ENCODE measurements at regions not wholly inside any gene's neighbourhood (a gene's known extent, or its start where the extent isn't known, plus 50 kb on each side); places are given as distances from the start of the nearest gene placed in this dataset.

DNA sequence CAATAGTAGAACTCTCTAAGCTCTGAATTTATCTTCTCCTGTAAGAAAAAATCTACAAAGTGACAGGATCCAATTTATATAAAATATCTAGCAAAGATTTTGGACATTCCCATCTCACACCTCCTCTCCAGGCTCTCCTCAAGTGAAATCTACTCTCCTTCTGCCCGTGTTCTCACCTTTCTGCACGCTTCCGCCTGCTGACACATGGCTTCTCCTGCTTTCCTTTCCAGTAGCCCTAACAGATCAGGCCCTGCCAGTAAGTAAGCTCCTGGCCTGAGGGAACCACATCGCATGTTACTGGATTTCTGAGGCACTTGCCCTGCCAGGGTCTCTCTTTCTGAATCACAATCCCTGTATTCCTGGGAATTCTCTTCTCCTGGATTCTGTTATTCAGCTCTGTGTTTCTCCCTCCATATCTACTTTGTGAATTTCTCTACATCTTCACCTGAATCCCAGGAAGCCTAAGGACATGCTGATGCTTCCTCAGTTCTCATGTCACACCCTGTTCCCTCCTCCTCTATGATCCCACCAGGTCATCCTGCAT, 53.3 kb upstream of the TOP3B start:
- no peaks in the 10 kb centered on the region for H3K36me3 Mint-ChIP-seq (ENCODE audit: low read depth)
- CTCF ChIA-PET = no interaction called here
- ATAC-seq (no peak), DNase-seq (no peak)
- no peaks in the 10 kb centered on the region for H3K4me1 Mint-ChIP-seq (ENCODE audit: low read depth)
- peaks cover 5% of the 10 kb centered on the region for H3K27me3 Mint-ChIP-seq
- intact Hi-C loops (cut with micrococcal nuclease) = no loop called here
- H3K27ac Mint-ChIP-seq = no peak overlapping the region
- H3K9me3 Mint-ChIP-seq = no peaks in the 10 kb centered on the region
- no peak overlapping the region for H3K4me3 Mint-ChIP-seq
- TF ChIP-seq, protein P1, sequence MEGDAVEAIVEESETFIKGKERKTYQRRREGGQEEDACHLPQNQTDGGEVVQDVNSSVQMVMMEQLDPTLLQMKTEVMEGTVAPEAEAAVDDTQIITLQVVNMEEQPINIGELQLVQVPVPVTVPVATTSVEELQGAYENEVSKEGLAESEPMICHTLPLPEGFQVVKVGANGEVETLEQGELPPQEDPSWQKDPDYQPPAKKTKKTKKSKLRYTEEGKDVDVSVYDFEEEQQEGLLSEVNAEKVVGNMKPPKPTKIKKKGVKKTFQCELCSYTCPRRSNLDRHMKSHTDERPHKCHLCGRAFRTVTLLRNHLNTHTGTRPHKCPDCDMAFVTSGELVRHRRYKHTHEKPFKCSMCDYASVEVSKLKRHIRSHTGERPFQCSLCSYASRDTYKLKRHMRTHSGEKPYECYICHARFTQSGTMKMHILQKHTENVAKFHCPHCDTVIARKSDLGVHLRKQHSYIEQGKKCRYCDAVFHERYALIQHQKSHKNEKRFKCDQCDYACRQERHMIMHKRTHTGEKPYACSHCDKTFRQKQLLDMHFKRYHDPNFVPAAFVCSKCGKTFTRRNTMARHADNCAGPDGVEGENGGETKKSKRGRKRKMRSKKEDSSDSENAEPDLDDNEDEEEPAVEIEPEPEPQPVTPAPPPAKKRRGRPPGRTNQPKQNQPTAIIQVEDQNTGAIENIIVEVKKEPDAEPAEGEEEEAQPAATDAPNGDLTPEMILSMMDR (IDR thresholded peaks at IDR 0.05) = no peak
- POLR2A ChIA-PET = no interaction called here

DNA sequence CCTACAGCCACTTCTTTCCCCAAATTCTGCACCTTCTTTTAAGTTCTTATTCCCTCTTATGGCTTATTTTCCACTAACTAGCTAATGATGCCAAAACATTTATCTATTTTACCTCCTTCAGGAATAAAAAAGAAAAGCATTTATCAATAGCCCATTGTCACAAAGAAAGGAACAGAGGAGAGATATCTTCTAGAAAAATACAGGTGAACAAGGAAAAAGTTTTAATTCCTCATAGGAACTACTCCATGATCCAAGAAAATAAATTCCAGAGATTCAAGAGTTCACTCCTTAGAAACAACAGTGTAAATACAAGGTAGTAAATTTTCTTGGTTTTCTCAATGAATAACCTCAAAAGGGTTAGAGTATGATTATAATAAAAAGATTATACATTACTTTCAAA, 52.6 kb upstream of the TOP3B start:
- ChIA-PET CTCF (no interaction called here), POLR2A (no interaction called here)
- ATAC-seq (no peak), DNase-seq (no peak)
- Mint-ChIP-seq H3K27ac (no peak overlapping the region), H3K4me1 (ENCODE audit: low read depth) (no peaks in the 10 kb centered on the region), H3K27me3 (peaks cover 3% of the 10 kb centered on the region), H3K4me3 (no peak overlapping the region), H3K9me3 (no peaks in the 10 kb centered on the region), H3K36me3 (ENCODE audit: low read depth) (no peaks in the 10 kb centered on the region)
- intact Hi-C loops (cut with micrococcal nuclease) = no loop called here
- TF ChIP-seq, protein P1 (IDR thresholded peaks at IDR 0.05) = no peak

DNA sequence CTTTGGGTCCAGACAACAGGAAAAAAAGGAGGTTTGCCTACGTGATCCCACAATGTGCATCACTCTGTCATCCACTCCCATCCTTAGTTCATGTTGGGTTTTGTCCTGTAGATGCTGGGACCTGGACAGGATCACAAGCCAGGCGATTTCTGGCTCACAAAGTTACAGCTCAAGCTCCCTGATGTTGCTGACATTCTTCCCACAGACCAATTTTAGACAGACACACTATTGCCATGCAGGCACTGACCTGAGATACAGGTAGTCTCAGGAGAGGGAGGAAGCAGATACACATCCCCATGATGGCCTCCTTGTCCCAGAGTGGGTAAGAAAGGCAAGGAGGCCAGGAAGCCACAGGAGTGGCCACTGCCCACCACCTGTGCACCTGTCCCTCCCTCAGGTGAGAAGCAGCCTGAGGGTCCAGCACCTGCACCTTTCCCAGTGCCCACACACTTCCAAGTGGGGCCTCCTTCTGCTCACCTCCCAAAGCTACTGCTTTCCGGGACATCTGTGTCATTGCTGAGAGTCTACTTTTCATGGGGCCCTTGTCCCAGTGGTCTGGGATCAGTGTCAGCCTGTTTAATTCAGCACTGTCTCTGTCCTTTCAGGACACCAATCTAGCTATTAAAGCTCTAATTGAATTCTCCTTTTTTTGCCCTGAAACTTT, 52.0 kb upstream of the TOP3B start:
- no peak overlapping the region for H3K27ac Mint-ChIP-seq
- DNase-seq (no peak), ATAC-seq (no peak)
- CTCF ChIA-PET = interaction anchor here (4.0 kb wide), 1 partner anchor 26 kb away, joined by 13 read pairs; no protein-coding TSS in a partner anchor
- intact Hi-C loops (cut with micrococcal nuclease) = no loop called here
- no peaks in the 10 kb centered on the region for H3K36me3 Mint-ChIP-seq (ENCODE audit: low read depth)
- H3K9me3 Mint-ChIP-seq = no peaks in the 10 kb centered on the region
- H3K4me1 Mint-ChIP-seq (ENCODE audit: low read depth) = no peaks in the 10 kb centered on the region
- peaks cover 3% of the 10 kb centered on the region for H3K27me3 Mint-ChIP-seq
- H3K4me3 Mint-ChIP-seq = no peak overlapping the region
- TF ChIP-seq, protein P1 (IDR thresholded peaks at IDR 0.05) = no peak
- POLR2A ChIA-PET = no interaction called here

DNA sequence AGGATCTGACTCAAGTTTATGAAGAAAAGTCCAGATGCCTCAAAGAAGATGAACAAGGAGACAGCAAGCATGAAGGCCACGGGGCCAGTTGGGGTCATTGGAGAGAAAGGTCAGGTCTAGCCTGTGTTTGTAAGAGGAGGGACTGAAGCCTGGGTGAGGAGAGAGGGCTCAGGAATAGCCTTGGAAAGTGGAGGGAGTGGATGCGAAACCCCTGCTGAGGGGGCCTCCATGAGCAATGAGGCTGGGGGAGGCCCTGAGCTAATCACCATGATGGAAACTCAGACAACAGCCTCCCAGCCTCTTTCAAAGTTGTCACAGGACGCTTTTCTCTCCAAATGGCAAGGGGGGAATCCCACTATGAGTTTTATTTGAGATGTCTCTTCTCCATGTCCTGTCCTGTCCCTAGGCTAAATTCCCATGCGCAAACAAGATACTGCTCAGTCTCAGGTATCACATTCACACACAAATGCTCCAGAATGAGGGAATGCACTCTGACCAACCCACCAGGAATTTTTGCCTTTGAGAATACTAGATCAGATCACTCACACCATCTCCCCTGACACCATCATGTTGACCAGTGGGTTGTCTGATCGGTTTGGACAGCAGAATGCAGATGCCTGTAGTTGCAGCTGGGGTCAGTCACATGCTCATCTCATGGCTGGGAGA, 51.3 kb upstream of the TOP3B start:
- no peaks in the 10 kb centered on the region for H3K9me3 Mint-ChIP-seq
- ChIA-PET CTCF (interaction anchor here (4.0 kb wide), 1 partner anchor 26 kb away, joined by 13 read pairs; no protein-coding TSS in a partner anchor), POLR2A (no interaction called here)
- no peak for DNase-seq
- H3K36me3 Mint-ChIP-seq (ENCODE audit: low read depth) = no peaks in the 10 kb centered on the region
- no peak for ATAC-seq
- no peaks in the 10 kb centered on the region for H3K4me1 Mint-ChIP-seq (ENCODE audit: low read depth)
- H3K27ac Mint-ChIP-seq = no peak overlapping the region
- intact Hi-C loops (cut with micrococcal nuclease) = no loop called here
- TF ChIP-seq, protein P1 (IDR thresholded peaks at IDR 0.05) = no peak
- H3K4me3 Mint-ChIP-seq = no peak overlapping the region
- H3K27me3 Mint-ChIP-seq = peaks cover 3% of the 10 kb centered on the region

All from activated CD8-positive, alpha-beta T cell treated with anti-CD3 and anti-CD28 coated beads for 36 hours (primary cell).